Natural killer cell (primary cell): ENCODE measurements at regions not wholly inside any gene's neighbourhood (a gene's known extent, or its start where the extent isn't known, plus 50 kb on each side); places are given as distances from the start of the nearest gene placed in this dataset.

Experiments
- ATAC-seq, 3 donors: fragments of 150-1000 bp in 2 of 3; fragments of 200-7000 bp in 1 of 3; cut with Tn5 transposase; 1 replicate in 1 of 3; 2 replicates in 2 of 3; pipeline ENCODE4 v1.10.0; 2021; ENCODE audit warnings: mild to moderate bottlenecking in 2 of 3, moderate library complexity in 2 of 3
- DNase-seq, 2 donors: peaks; one replicate each; pipeline versions ENCODE4 v3.0.0 to v3.0.0-alpha.2; 2013 to 2021; ENCODE audit warnings: mixed read lengths in 1 of 2
- H3K27ac ChIP-seq: one replicate; pipeline ENCODE4 v1.5.1; 2013; ENCODE audit warnings: mild to moderate bottlenecking, low read length
- H3K27me3 ChIP-seq: one replicate; pipeline ENCODE4 v1.6.1; 2013; ENCODE audit warnings: low read length; ENCODE audit not compliant: control insufficient read depth, insufficient read depth
- H3K36me3 ChIP-seq: one replicate; pipeline ENCODE4 v1.6.1; 2013; ENCODE audit warnings: low read length; ENCODE audit not compliant: control insufficient read depth, insufficient read depth
- H3K4me1 ChIP-seq: one replicate; pipeline ENCODE4 v1.6.1; 2013; ENCODE audit warnings: low read length; ENCODE audit not compliant: control insufficient read depth, insufficient read depth
- H3K4me3 ChIP-seq: one replicate; pipeline ENCODE4 v1.5.1; 2013; ENCODE audit warnings: low read length
- H3K9me3 ChIP-seq: one replicate; pipeline ENCODE4 v1.6.1; 2013; ENCODE audit warnings: low read length; ENCODE audit not compliant: control insufficient read depth, insufficient read depth
- H3K27ac Mint-ChIP-seq, 2 donors: one replicate each; pipeline ENCODE4 v1.8.0; 2022; ENCODE audit warnings: mild to moderate bottlenecking in 2 of 2, mixed read lengths in 2 of 2, moderate library complexity in 1 of 2
- H3K27me3 Mint-ChIP-seq, 2 donors: one replicate each; pipeline ENCODE4 v1.8.0; 2022; ENCODE audit warnings: low read depth in 2 of 2, mixed read lengths in 2 of 2
- H3K36me3 Mint-ChIP-seq: one replicate; pipeline ENCODE4 v1.8.0; 2022; ENCODE audit warnings: mixed read lengths
- H3K4me1 Mint-ChIP-seq, 2 donors: one replicate each; pipeline ENCODE4 v1.8.0; 2022; ENCODE audit warnings: mixed read lengths in 2 of 2
- H3K4me3 Mint-ChIP-seq: one replicate; pipeline ENCODE4 v1.8.0; 2022; ENCODE audit warnings: mild to moderate bottlenecking, moderate library complexity, mixed read lengths
- H3K9me3 Mint-ChIP-seq, 2 donors: one replicate each; pipeline ENCODE4 v1.8.0; 2022; ENCODE audit warnings: mixed read lengths in 2 of 2
- WGBS: methylation state at CpG from one replicate; pipeline ENCODE4 v1.1.7; 2013; ENCODE audit warnings: missing lambda C conversion rate; ENCODE audit not compliant: insufficient coverage; 5-methylcytosine and 5-hydroxymethylcytosine counted together
- intact Hi-C: fragments of 100-400 bp; cut with micrococcal nuclease; formaldehyde crosslinking; loops from one replicate; pipeline ENCODE4 v1.14.2; 2022
- TF ChIP-seq, protein P1 (sequence below): fragments of 200-600 bp; IDR thresholded peaks from one replicate; pipeline ENCODE4 v1.8.0; 2022; ENCODE audit warnings: antibody characterized with exemption

DNA sequence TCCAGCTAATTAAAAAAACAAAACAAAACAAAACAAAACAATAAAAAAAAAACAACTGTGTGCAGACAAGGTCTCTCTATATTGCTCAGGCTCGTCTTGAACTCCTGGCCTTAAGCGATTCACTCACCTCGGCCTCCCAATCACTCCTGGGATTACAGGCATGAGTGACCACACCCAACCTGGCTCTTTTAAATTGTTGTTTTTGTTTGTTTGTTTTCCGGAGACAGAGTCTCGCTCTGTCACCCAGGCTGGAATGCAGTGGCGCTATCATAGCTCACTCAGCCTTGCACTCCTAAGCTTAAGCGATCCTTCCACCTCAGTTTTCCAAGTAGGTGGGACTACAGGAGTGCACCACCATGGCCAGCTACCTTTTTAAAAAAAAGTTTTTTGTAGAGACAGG is 201.6 kb downstream of the EN1 start:
- no peaks in the 10 kb centered on the region for H3K36me3 ChIP-seq
- Mint-ChIP-seq H3K27ac (no peak overlapping the region), H3K9me3 (peaks cover 4 to 6% of the 10 kb centered on the region in 2 donors), H3K4me3 (no peak overlapping the region), H3K27me3 (peaks cover 0 to 3% of the 10 kb centered on the region in 2 donors), H3K4me1 (no peaks in the 10 kb centered on the region), H3K36me3 (no peaks in the 10 kb centered on the region)
- no peaks in the 10 kb centered on the region for H3K9me3 ChIP-seq
- TF ChIP-seq, protein P1, sequence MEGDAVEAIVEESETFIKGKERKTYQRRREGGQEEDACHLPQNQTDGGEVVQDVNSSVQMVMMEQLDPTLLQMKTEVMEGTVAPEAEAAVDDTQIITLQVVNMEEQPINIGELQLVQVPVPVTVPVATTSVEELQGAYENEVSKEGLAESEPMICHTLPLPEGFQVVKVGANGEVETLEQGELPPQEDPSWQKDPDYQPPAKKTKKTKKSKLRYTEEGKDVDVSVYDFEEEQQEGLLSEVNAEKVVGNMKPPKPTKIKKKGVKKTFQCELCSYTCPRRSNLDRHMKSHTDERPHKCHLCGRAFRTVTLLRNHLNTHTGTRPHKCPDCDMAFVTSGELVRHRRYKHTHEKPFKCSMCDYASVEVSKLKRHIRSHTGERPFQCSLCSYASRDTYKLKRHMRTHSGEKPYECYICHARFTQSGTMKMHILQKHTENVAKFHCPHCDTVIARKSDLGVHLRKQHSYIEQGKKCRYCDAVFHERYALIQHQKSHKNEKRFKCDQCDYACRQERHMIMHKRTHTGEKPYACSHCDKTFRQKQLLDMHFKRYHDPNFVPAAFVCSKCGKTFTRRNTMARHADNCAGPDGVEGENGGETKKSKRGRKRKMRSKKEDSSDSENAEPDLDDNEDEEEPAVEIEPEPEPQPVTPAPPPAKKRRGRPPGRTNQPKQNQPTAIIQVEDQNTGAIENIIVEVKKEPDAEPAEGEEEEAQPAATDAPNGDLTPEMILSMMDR: no peak
- intact Hi-C loops: no loop called here
- DNase-seq: no peak
- 75% methylated on average over 7 of the region's 7 CpGs for WGBS
- H3K4me3 ChIP-seq: no peak overlapping the region
- ATAC-seq: no peak
- no peaks in the 10 kb centered on the region for H3K4me1 ChIP-seq
- no peak overlapping the region for H3K27ac ChIP-seq
- no peaks in the 10 kb centered on the region for H3K27me3 ChIP-seq

DNA sequence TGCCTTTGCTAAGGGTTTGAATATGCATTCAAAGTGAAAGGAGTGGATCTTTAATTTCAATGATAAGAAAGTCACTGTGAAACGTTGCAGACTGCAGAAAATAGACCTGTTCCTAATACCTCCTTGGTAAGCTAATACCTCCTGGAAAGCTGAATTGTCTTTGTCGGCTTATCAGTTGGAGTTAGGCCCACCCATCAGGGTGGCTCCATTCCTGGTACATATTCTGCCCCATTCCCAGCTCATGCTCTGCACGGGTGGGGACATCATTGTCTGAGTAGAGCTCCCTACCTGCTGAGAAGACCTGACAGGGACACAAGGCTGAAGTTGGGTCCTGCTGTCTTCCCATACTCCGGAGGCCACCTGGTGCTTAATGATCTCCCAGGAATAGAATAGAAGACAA is 203.3 kb downstream of the EN1 start:
- no peak for DNase-seq
- Mint-ChIP-seq H3K4me3 (no peak overlapping the region), H3K36me3 (no peaks in the 10 kb centered on the region), H3K27me3 (peaks cover 0 to 3% of the 10 kb centered on the region in 2 donors), H3K4me1 (no peaks in the 10 kb centered on the region), H3K9me3 (peaks cover 0 to 3% of the 10 kb centered on the region in 2 donors), H3K27ac (no peak overlapping the region)
- intact Hi-C loops: no loop called here
- TF ChIP-seq, protein P1: no peak
- ATAC-seq: no peak
- Histone ChIP-seq H3K9me3 (no peaks in the 10 kb centered on the region), H3K27ac (no peak overlapping the region), H3K4me1 (no peaks in the 10 kb centered on the region), H3K36me3 (no peaks in the 10 kb centered on the region), H3K27me3 (no peaks in the 10 kb centered on the region), H3K4me3 (no peak overlapping the region)
- WGBS: 37% methylated on average over 4 of the region's 4 CpGs

DNA sequence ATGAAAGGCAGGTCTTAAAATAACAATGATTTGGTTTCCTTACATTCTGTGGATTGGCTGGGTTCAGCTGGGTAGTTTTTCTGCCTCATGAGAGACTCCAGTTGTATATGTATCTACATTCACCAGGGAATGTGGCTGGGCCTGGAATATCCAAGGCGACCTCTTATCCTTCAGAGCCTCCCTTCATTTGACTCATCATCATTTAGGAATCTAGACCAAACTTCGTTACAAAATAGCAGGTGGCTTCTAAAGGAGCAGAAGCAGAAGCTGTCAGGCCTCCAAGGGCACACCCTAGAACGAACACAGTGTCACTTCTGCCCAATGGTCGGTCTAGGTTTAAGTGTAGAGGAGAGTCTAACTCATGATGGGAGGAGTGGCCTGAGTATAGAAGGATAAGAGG is 204.2 kb downstream of the EN1 start:
- no peaks in the 10 kb centered on the region for H3K9me3 ChIP-seq
- ATAC-seq (no peak), DNase-seq (no peak)
- Mint-ChIP-seq H3K4me3 (no peak overlapping the region), H3K4me1 (no peaks in the 10 kb centered on the region), H3K9me3 (peaks cover 0 to 3% of the 10 kb centered on the region in 2 donors), H3K27me3 (peaks cover 0 to 3% of the 10 kb centered on the region in 2 donors), H3K36me3 (no peaks in the 10 kb centered on the region), H3K27ac (no peak overlapping the region)
- intact Hi-C loops: no loop called here
- TF ChIP-seq, protein P1: no peak
- H3K27ac ChIP-seq: no peak overlapping the region
- no peaks in the 10 kb centered on the region for H3K36me3 ChIP-seq
- no peaks in the 10 kb centered on the region for H3K27me3 ChIP-seq
- H3K4me1 ChIP-seq: no peaks in the 10 kb centered on the region
- H3K4me3 ChIP-seq: no peak overlapping the region
- WGBS: 73% methylated on average over 4 of the region's 4 CpGs

DNA sequence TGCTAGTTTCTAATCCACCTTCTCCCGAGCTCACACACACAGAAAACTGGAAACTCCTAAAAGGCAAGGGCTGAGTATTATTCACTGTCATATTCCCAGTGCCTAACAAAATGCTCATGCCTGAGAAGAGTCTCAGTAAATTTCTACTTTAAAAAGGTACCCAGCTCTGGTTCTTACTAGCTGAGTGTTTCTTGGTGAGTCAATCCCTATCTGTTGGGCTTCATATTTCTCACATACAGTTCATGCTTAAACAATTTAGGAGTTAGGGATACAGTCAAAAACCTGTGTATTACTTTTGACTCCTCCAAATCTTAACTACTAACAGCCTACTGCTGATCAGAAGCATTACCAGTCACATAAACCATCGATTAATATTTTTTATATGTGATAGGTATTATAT is 204.9 kb downstream of the EN1 start:
- TF ChIP-seq, protein P1: no peak
- 50% methylated on average over 1 of the region's 2 CpGs for WGBS

More for the DNA sequence above, 204.9 kb downstream of the EN1 start:
- ATAC-seq (no peak), DNase-seq (no peak)
- no peaks in the 10 kb centered on the region for H3K36me3 Mint-ChIP-seq
- no peaks in the 10 kb centered on the region for H3K36me3 ChIP-seq
- no peaks in the 10 kb centered on the region for H3K9me3 ChIP-seq
- H3K4me1 ChIP-seq: no peaks in the 10 kb centered on the region
- H3K4me1 Mint-ChIP-seq: no peaks in the 10 kb centered on the region
- no peaks in the 10 kb centered on the region for H3K27me3 ChIP-seq
- no peak overlapping the region for H3K27ac ChIP-seq
- intact Hi-C loops: no loop called here
- no peak overlapping the region for H3K4me3 ChIP-seq
- H3K4me3 Mint-ChIP-seq: no peak overlapping the region
- peaks cover 0 to 3% of the 10 kb centered on the region in 2 donors for H3K27me3 Mint-ChIP-seq
- peaks cover 0 to 3% of the 10 kb centered on the region in 2 donors for H3K9me3 Mint-ChIP-seq
- no peak overlapping the region for H3K27ac Mint-ChIP-seq
